Esophagus muscularis mucosa (tissue), 4 donors: ENCODE measurements at regions not wholly inside any gene's neighbourhood (a gene's known extent, or its start where the extent isn't known, plus 50 kb on each side); places are given as distances from the start of the nearest gene placed in this dataset.
A peak's percentile ranks its signal among the peaks of the same experiment; 100 is the strongest.

Experiments used
- DNase-seq: peaks from one replicate; pipeline ENCODE4 v3.0.0-alpha.2; 2017; ENCODE audit errors: extremely low spot score
- H3K27ac ChIP-seq, 4 donors: fragments of 200-600 bp; sonication (generic); replicated peaks in 1 of 4; 1 replicate in 3 of 4; 2 replicates in 1 of 4; pipeline ENCODE4 v1.5.1; 2016 to 2019; ENCODE audit warnings: mild to moderate bottlenecking in 1 of 4
- H3K27me3 ChIP-seq, 4 donors: fragments of 200-600 bp; sonication (generic); one replicate each; pipeline versions ENCODE4 v1.5.1 to v1.6.0; 2016 to 2019
- H3K36me3 ChIP-seq, 4 donors: fragments of 200-600 bp; sonication (generic); one replicate each; pipeline ENCODE4 v1.5.1; 2016 to 2019
- H3K4me1 ChIP-seq, 4 donors: fragments of 200-600 bp; sonication (generic); one replicate each; pipeline ENCODE4 v1.5.1; 2016 to 2019
- H3K4me3 ChIP-seq, 4 donors: fragments of 200-600 bp; sonication (generic); 1 replicate in 2 of 4; 2 replicates in 2 of 4; pipeline ENCODE4 v1.5.1; 2016 to 2019; ENCODE audit warnings: mild to moderate bottlenecking in 4 of 4, moderate library complexity in 1 of 4
- H3K9me3 ChIP-seq, 4 donors: fragments of 200-600 bp; sonication (generic); 1 replicate in 3 of 4; 2 replicates in 1 of 4; pipeline ENCODE4 v1.5.1; 2016 to 2019
- CTCF ChIP-seq, 3 experiments: fragments of 200-600 bp in 2 of 3; fragments of 450-650 bp in 1 of 3; sonication (generic) in 2 of 3; IDR thresholded peaks; one replicate each; pipeline ENCODE4 v1.5.1; 2017 to 2019; ENCODE audit warnings: antibody characterized with exemption in 3 of 3, mild to moderate bottlenecking in 2 of 3, moderate library complexity in 1 of 3
- EP300 ChIP-seq: sonication (generic); formaldehyde crosslinking; IDR thresholded peaks from one replicate; pipeline ENCODE4 v1.6.1; 2017; ENCODE audit warnings: antibody characterized with exemption
- POLR2A ChIP-seq: fragments of 450-650 bp; IDR thresholded peaks from one replicate; pipeline ENCODE4 v1.6.1; 2017; ENCODE audit warnings: antibody characterized with exemption, moderate library complexity, mild to moderate bottlenecking, low read depth
- POLR2AphosphoS5 ChIP-seq, 2 donors: sonication (generic); formaldehyde crosslinking; IDR thresholded peaks; one replicate each; pipeline ENCODE4 v1.6.1; 2017; ENCODE audit warnings: antibody characterized with exemption in 2 of 2
- WGBS: methylation state at CpG from one replicate; pipeline ENCODE4 v1.1.5; 2018; 5-methylcytosine and 5-hydroxymethylcytosine counted together
- intact Hi-C: fragments of 100-400 bp; cut with DNase I; formaldehyde crosslinking; loops from one replicate; pipeline ENCODE4 v1.15.1; 2023

- Histone ChIP-seq H3K9me3 (no peaks in the 10 kb centered on the region), H3K27ac (no peak overlapping the region), H3K4me1 (peaks cover 0 to 12% (median 6%) of the 10 kb centered on the region in 4 donors), H3K36me3 (no peaks in the 10 kb centered on the region), H3K4me3 (no peak overlapping the region), H3K27me3 (no peaks in the 10 kb centered on the region)
- no peak for TF ChIP-seq CTCF (IDR thresholded peaks at IDR 0.05)
- no peak for TF ChIP-seq POLR2AphosphoS5 (IDR thresholded peaks at IDR 0.05)
- no peak for TF ChIP-seq EP300
- no peak for TF ChIP-seq POLR2A
- peak; percentile 64 for DNase-seq
- intact Hi-C loops = no loop called here
- WGBS = 91% methylated on average over 4 of the region's 4 CpGs
Observed at GRCh38 chr4:185915817-185916216, 103.8 kb upstream of the SORBS2 start.

GRCh38 chr4:185916231-185916630 lies 104.2 kb upstream of the SORBS2 start:
- Histone ChIP-seq H3K36me3 (no peaks in the 10 kb centered on the region), H3K4me3 (no peak overlapping the region), H3K27ac (no peak overlapping the region), H3K9me3 (no peaks in the 10 kb centered on the region), H3K27me3 (no peaks in the 10 kb centered on the region), H3K4me1 (peaks cover 0 to 12% (median 6%) of the 10 kb centered on the region in 4 donors)
- DNase-seq = peak; percentile 72
- 92% methylated on average over 4 of the region's 4 CpGs for WGBS
- intact Hi-C loops = no loop called here
- TF ChIP-seq POLR2AphosphoS5 (IDR thresholded peaks at IDR 0.05) (no peak), EP300 (no peak)

GRCh38 chr4:185916683-185917082 lies 104.7 kb upstream of the SORBS2 start:
- no peak for TF ChIP-seq POLR2AphosphoS5 (IDR thresholded peaks at IDR 0.05)
- no peak for TF ChIP-seq CTCF (IDR thresholded peaks at IDR 0.05)
- no peak for TF ChIP-seq EP300
- no peak for TF ChIP-seq POLR2A
- H3K9me3 ChIP-seq = no peaks in the 10 kb centered on the region
- H3K27ac ChIP-seq = no peak overlapping the region
- intact Hi-C loops = no loop called here
- no peak overlapping the region for H3K4me3 ChIP-seq
- 78% methylated on average over 4 of the region's 4 CpGs for WGBS
- H3K27me3 ChIP-seq = no peaks in the 10 kb centered on the region
- peaks cover 0 to 12% (median 8%) of the 10 kb centered on the region in 4 donors for H3K4me1 ChIP-seq
- no peaks in the 10 kb centered on the region for H3K36me3 ChIP-seq
- DNase-seq = peak; percentile 39

- H3K27ac ChIP-seq = no peak overlapping the region
- H3K9me3 ChIP-seq = no peaks in the 10 kb centered on the region
- H3K36me3 ChIP-seq = no peaks in the 10 kb centered on the region
- intact Hi-C loops = no loop called here
- no peak for TF ChIP-seq POLR2A
- no peak for TF ChIP-seq CTCF (IDR thresholded peaks at IDR 0.05)
- TF ChIP-seq POLR2AphosphoS5 (IDR thresholded peaks at IDR 0.05) = no peak
- TF ChIP-seq EP300 = no peak
- H3K27me3 ChIP-seq = no peaks in the 10 kb centered on the region
- 90% methylated on average over 4 of the region's 4 CpGs for WGBS
- no peak for DNase-seq
- H3K4me3 ChIP-seq = no peak overlapping the region
- peaks cover 0 to 5% (median 0%) of the 10 kb centered on the region in 4 donors for H3K4me1 ChIP-seq
Observed at GRCh38 chr4:185919107-185919506, 107.1 kb upstream of the SORBS2 start.

GRCh38 chr4:185920171-185920570 lies 108.2 kb upstream of the SORBS2 start:
- Histone ChIP-seq H3K36me3 (no peaks in the 10 kb centered on the region), H3K4me3 (no peak overlapping the region), H3K4me1 (peaks cover 0 to 5% (median 0%) of the 10 kb centered on the region in 4 donors), H3K27ac (no peak overlapping the region), H3K9me3 (no peaks in the 10 kb centered on the region), H3K27me3 (no peaks in the 10 kb centered on the region)
- DNase-seq = no peak
- TF ChIP-seq CTCF (IDR thresholded peaks at IDR 0.05) (no peak), POLR2A (no peak), POLR2AphosphoS5 (IDR thresholded peaks at IDR 0.05) (no peak), EP300 (no peak)
- 82% methylated on average over 6 of the region's 6 CpGs for whole genome bisulfite sequencing
- intact Hi-C loops = no loop called here
